Kidney (tissue), 13 donors: ENCODE measurements at regions not wholly inside any gene's neighbourhood (a gene's known extent, or its start where the extent isn't known, plus 50 kb on each side); places are given as distances from the start of the nearest gene placed in this dataset.

ENCODE experiments used
- DNase-seq, 5 donors: peaks; one replicate each; pipeline ENCODE4 v3.0.0-alpha.2; 2013 to 2020
- FAIRE-seq: peaks from 2 replicates; lab custom pipeline; 2012; peaks lifted over from hg19 to GRCh38; lab: Jason Lieb, UNC
- H3K27ac ChIP-seq, 2 donors: one replicate each; pipeline ENCODE4 v1.7.0; 2013; ENCODE audit warnings: low read depth in 2 of 2, low read length in 2 of 2, inconsistent platforms in 1 of 2
- H3K27me3 ChIP-seq: one replicate; pipeline ENCODE4 v1.7.1; 2013; ENCODE audit warnings: low read length, inconsistent platforms; ENCODE audit not compliant: control insufficient read depth, insufficient read depth
- H3K36me3 ChIP-seq, 3 donors: one replicate each; pipeline versions ENCODE4 v1.7.0 to v1.7.1; 2013; ENCODE audit warnings: low read length in 3 of 3, control low read depth in 1 of 3, inconsistent platforms in 1 of 3; ENCODE audit not compliant: insufficient read depth in 3 of 3, control insufficient read depth in 2 of 3
- H3K4me1 ChIP-seq, 3 donors: one replicate each; pipeline versions ENCODE4 v1.7.0 to v1.7.1; 2013; ENCODE audit warnings: low read length in 3 of 3, inconsistent platforms in 1 of 3, low read depth in 1 of 3; ENCODE audit not compliant: control insufficient read depth in 2 of 3, insufficient read depth in 2 of 3
- H3K4me3 ChIP-seq, 3 donors: one replicate each; pipeline versions ENCODE4 v1.7.0 to v1.8.1; 2013; ENCODE audit warnings: low read length in 3 of 3, control low read depth in 1 of 3, inconsistent platforms in 1 of 3
- H3K9ac ChIP-seq, 3 donors: one replicate each; pipeline versions ENCODE4 v1.7.0 to v1.7.1; 2013; ENCODE audit warnings: low read length in 3 of 3, control low read depth in 1 of 3, inconsistent platforms in 1 of 3
- H3K9me3 ChIP-seq, 3 donors: one replicate each; pipeline versions ENCODE4 v1.7.0 to v1.7.1; 2013; ENCODE audit warnings: low read length in 3 of 3, control low read depth in 1 of 3, inconsistent platforms in 1 of 3; ENCODE audit not compliant: control insufficient read depth in 2 of 3, insufficient read depth in 1 of 3
- CTCF ChIP-seq: IDR thresholded peaks from 3 replicates; pipeline ENCODE4 v1.5.1; 2012; ENCODE audit warnings: mild to moderate bottlenecking, moderate library complexity, borderline replicate concordance; ENCODE audit not compliant: insufficient read depth; ENCODE audit errors: extremely low read depth
- intact Hi-C: fragments of 100-400 bp; cut with DNase I; formaldehyde crosslinking; loops from one replicate; pipeline ENCODE4 v1.11.1; 2022
- donor health status: control.
- donor health status: control.
- donor health status: control.
- donor health status: control.
- donor health status: control.
- donor health status: DM: yes; HTN: yes; CAD: no.
- donor health status: Normal renal cell carcinoma (clear cell type).

GRCh38 chr10:112083472-112083871, 100.1 kb downstream of the GPAM start:
- FAIRE-seq (no peak), DNase-seq (peak in 2 of 5 donors; percentile 29 to 50)
- Histone ChIP-seq H3K4me3 (no peak overlapping the region), H3K36me3 (no peaks in the 10 kb centered on the region), H3K9ac (no peak overlapping the region), H3K9me3 (no peaks in the 10 kb centered on the region), H3K27ac (no peak overlapping the region), H3K4me1 (peaks cover 0 to 5% (median 5%) of the 10 kb centered on the region in 3 donors), H3K27me3 (no peaks in the 10 kb centered on the region)
- TF ChIP-seq CTCF = no peak
- intact Hi-C loops = no loop called here

- H3K27me3 ChIP-seq = no peaks in the 10 kb centered on the region
- H3K36me3 ChIP-seq = no peaks in the 10 kb centered on the region
- H3K27ac ChIP-seq = no peak overlapping the region
- DNase-seq (no peak), FAIRE-seq (no peak)
- TF ChIP-seq CTCF = no peak
- no peaks in the 10 kb centered on the region for H3K9me3 ChIP-seq
- H3K9ac ChIP-seq = no peak overlapping the region
- no peak overlapping the region for H3K4me3 ChIP-seq
- intact Hi-C loops = no loop called here
- no peaks in the 10 kb centered on the region for H3K4me1 ChIP-seq
Observed at GRCh38 chr10:112087953-112088456, 95.6 kb downstream of the GPAM start.

- H3K27me3 ChIP-seq = no peaks in the 10 kb centered on the region
- intact Hi-C loops = no loop called here
- DNase-seq (no peak), FAIRE-seq (no peak)
- H3K4me1 ChIP-seq = no peaks in the 10 kb centered on the region
- H3K9ac ChIP-seq = no peak overlapping the region
- H3K4me3 ChIP-seq = no peak overlapping the region
- TF ChIP-seq CTCF = no peak
- no peaks in the 10 kb centered on the region for H3K36me3 ChIP-seq
- H3K27ac ChIP-seq = no peak overlapping the region
- H3K9me3 ChIP-seq = no peaks in the 10 kb centered on the region
Observed at GRCh38 chr10:112091703-112092102, 91.9 kb downstream of the GPAM start.

- intact Hi-C loops = no loop called here
- no peaks in the 10 kb centered on the region for H3K9me3 ChIP-seq
Observed at GRCh38 chr10:112092519-112092918, 91.0 kb downstream of the GPAM start.

More at GRCh38 chr10:112092519-112092918, 91.0 kb downstream of the GPAM start:
- Histone ChIP-seq H3K4me3 (no peak overlapping the region), H3K27ac (no peak overlapping the region), H3K36me3 (no peaks in the 10 kb centered on the region), H3K9ac (no peak overlapping the region), H3K27me3 (no peaks in the 10 kb centered on the region), H3K4me1 (no peaks in the 10 kb centered on the region)
- TF ChIP-seq CTCF = no peak
- DNase-seq = no peak
- FAIRE-seq = no peak
